LNCAP (cell line): ENCODE measurements at regions not wholly inside any gene's neighbourhood (a gene's known extent, or its start where the extent isn't known, plus 50 kb on each side); places are given as distances from the start of the nearest gene placed in this dataset.

ENCODE experiments used
- CTCF ChIP-seq: fragments of 450-650 bp; IDR thresholded peaks from 2 replicates; pipeline ENCODE4 v1.5.1; 2017; ENCODE audit warnings: mild to moderate bottlenecking

- TF ChIP-seq CTCF, result no peak
Measured at GRCh38 chr18:39951142-39951720, 2003.8 kb upstream of the PIK3C3 start.

GRCh38 chr18:39946623-39947061, 2008.4 kb upstream of the PIK3C3 start:
- TF ChIP-seq CTCF, result no peak

GRCh38 chr18:39945076-39945475, 2010.0 kb upstream of the PIK3C3 start:
- TF ChIP-seq CTCF, result no peak

GRCh38 chr18:39942702-39943101, 2012.3 kb upstream of the PIK3C3 start:
- no peak for TF ChIP-seq CTCF

GRCh38 chr18:39938676-39939608, 2016.1 kb upstream of the PIK3C3 start:
- no peak for TF ChIP-seq CTCF

- no peak for TF ChIP-seq CTCF
Measured at GRCh38 chr18:39935598-39935997, 2019.4 kb upstream of the PIK3C3 start.

- TF ChIP-seq CTCF, result no peak
Measured at GRCh38 chr18:39918847-39919246, 2036.2 kb upstream of the PIK3C3 start.
